GM18861 (cell line): ENCODE measurements at regions not wholly inside any gene's neighbourhood (a gene's known extent, or its start where the extent isn't known, plus 50 kb on each side); places are given as distances from the start of the nearest gene placed in this dataset.

Source experiments
- ATAC-seq: cut with Tn5 transposase; IDR thresholded peaks from one replicate; pipeline ENCODE4 v1.9.1; 2021; ENCODE audit not compliant: unreplicated experiment

DNA sequence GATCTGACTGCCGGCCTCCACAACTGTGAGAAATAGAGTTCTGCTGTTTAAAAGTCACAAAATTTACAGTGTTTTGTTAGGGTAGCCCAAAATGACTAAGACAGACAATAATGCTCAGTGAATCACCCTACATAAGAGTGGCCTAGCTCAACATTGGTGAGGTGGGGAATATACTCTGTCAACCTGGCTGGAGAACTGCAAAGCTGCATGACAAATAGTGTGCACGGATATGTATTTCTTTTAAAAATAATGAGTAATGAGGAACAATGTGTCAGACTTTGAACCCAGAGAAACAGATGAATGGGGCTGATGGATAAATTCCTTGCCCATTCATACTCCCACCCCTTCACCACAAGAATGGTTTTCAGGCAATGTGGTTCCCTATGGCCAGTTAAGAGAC lies 372.4 kb downstream of the SUCLA2 start:
- ATAC-seq: no peak

- no peak for ATAC-seq
These were observed 377.2 kb downstream of the SUCLA2 start for GRCh38 chr13:47623862-47624261.

DNA sequence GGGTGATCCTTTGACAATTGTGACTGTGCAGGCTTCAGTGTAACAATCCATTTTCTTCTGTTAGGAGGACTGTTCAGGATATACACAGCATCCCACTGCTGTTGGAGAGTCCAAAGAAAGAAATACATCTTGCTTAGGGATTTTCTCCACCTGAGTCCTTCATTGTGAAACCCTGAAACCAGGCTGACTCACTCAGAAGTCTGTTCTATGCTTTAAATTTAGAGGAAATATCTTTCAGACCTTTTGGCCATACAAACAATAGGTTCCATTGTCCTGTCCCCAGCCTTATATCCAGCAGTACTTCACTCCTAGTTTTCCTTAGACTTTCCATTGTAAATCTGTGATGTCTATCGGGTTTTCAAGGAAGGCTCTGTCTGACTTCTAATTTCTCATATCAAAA lies 379.1 kb downstream of the SUCLA2 start:
- ATAC-seq: no peak

- no peak for ATAC-seq
These were observed 389.3 kb downstream of the SUCLA2 start for GRCh38 chr13:47611664-47612288.

DNA sequence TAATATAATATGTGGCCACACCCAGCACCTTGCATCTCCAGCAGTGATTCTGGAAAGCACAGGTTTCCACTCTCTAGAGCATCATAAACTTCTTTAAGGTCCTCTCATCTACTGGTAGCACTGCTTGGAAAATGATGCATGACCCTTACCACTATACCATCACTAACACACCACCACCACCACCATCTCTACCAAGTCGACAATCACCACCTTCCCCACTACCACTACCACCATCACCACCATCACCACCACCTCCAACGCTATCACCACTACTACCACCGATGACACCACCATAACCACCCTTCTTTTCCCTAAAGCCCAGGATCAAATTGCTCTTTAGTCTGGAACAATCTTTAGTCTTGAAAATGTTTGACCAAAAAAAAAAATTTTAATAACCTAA lies 390.4 kb downstream of the SUCLA2 start:
- ATAC-seq: no peak

GRCh38 chr13:47603365-47603764 lies 397.7 kb downstream of the SUCLA2 start:
- ATAC-seq: no peak

- ATAC-seq: no peak
These were observed 402.6 kb downstream of the SUCLA2 start for GRCh38 chr13:47598340-47598911.

- no peak for ATAC-seq
These were observed 406.2 kb downstream of the SUCLA2 start for GRCh38 chr13:47594833-47595232.

GRCh38 chr13:47592256-47592655 lies 408.8 kb downstream of the SUCLA2 start:
- ATAC-seq: no peak

DNA sequence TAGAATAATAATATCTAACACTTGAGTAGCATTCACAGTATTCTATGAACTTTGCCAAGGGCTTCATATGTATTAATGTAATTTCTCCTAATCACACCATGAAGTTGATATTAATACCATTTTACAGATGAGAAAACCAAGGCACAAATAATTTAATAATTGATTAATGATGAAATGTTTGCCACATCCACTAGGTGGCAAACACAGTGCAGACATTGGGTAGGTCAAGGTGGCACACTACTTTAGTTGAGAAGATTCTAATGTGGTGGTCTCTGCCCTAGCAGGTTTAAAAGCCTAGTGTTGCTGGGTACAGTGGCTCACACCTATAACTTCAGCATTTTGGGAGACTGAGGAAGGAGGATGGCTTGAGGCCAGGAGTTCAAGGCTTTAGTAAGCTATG lies 412.4 kb downstream of the SUCLA2 start:
- no peak for ATAC-seq

DNA sequence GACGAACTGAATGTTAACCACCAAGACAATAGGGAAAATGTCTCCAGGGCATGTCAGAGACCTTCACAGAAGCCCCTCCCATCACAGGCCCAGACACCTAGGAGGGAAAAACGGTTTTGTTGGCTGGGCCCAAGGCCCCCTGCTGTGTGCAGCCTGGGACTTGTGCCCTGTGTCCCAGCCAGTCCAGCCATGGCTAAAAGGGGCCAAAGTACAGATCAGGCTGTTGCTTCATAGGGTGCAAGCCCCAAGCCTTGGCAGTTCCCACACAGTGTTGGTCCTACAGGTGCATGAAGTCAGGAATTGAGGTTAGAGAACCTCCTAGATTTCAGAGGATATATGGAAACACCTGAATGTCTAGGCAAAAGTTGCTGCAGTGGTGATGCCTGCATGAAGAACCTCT lies 428.7 kb downstream of the SUCLA2 start:
- ATAC-seq: no peak

GRCh38 chr13:47564041-47564440 lies 437.0 kb downstream of the SUCLA2 start:
- no peak for ATAC-seq

DNA sequence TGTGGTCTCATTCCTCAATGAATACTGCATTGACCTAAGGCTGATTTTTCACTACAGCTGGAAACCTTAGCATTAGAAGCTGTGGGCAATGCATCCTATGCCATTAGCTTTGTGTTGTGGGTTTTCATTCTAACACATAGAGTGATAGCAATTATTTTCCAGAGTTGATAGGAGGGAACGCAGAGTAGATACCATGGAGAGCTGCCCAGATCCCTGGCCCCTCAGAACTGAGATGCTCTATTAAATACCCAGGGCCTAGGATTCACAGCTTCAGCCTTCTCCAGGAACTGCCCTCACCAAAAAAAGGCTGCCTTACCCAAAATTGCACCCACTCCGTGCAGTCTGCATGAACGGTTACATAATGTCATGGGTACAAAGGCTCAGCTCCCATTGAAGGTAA lies 444.4 kb downstream of the SUCLA2 start:
- ATAC-seq: no peak

DNA sequence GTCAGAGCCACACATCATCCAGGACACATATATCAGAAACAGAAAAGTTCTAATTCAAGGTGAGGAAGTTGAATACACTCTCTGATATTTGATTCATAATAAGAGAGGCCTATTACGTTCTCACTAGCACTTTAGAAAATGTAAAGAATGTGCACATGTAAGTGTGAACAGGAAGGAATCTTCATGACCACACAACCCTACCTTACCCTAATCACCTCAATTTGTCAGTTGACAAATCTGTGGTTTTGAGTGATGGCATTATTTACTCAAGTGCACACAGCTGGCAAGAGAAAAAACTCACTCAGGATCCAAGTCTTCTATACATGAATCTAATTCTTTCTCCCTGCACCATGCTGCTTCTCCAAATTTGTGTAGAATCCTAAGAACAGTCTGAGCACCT lies 445.8 kb downstream of the SUCLA2 start:
- ATAC-seq: no peak

DNA sequence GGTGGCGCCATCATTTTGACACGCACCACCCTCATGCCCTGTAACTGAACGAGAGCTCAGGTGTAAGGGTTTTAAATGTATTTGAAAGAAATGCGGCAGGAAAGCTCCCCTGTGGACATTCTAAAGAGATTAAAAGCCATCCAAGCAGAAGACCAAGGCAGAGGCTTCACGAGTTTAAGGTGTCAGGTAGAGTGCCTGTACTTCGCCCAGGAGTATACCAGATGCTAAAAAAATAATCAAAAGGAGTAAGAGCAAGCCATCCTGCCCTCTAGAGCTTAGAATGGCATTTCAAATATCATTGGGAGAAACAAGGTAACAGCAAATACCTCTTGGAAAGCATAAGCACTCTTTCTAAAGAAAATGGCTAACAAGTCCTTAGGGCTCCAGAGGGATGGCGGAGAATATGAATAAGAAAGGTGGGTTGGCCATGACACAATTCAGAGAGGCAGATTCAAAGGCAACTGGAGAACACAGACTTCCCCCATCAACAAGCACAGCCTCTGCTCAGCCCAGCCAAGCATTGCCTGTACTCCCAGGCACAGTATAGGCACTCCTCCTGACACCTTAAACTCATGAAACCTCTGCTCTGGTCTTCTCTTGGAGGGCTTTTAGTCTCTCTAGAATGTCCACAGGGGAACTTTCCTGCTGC lies 447.6 kb downstream of the SUCLA2 start:
- ATAC-seq: no peak

DNA sequence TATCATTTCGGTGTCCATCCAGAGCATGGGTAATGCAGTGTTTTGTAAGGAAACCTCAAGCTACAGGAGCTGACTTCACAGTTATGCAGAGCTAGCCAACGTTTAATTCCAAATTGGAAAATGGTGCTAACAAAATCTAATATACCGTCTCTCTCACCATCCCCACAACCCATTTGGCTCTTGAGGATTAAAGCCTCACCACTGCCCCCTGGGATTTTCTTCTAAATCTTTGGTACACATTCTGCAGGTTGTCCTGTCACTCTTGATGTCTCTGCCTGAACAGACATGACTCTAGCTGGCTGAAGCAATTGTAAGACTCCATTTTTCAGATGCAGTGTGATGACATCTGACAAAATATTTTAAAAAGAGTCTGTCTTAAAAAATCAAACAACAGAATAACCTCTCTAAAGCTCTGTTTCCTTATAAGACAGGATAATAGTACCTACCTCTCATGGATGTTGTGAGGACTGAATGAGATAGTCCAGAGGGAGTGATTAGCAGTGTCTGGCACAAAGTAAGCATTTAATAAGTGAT lies 451.8 kb downstream of the SUCLA2 start:
- ATAC-seq: no peak

GRCh38 chr13:47548294-47548840 lies 452.7 kb downstream of the SUCLA2 start:
- ATAC-seq: no peak

GRCh38 chr13:47546391-47547225 lies 454.5 kb downstream of the SUCLA2 start:
- ATAC-seq: no peak

DNA sequence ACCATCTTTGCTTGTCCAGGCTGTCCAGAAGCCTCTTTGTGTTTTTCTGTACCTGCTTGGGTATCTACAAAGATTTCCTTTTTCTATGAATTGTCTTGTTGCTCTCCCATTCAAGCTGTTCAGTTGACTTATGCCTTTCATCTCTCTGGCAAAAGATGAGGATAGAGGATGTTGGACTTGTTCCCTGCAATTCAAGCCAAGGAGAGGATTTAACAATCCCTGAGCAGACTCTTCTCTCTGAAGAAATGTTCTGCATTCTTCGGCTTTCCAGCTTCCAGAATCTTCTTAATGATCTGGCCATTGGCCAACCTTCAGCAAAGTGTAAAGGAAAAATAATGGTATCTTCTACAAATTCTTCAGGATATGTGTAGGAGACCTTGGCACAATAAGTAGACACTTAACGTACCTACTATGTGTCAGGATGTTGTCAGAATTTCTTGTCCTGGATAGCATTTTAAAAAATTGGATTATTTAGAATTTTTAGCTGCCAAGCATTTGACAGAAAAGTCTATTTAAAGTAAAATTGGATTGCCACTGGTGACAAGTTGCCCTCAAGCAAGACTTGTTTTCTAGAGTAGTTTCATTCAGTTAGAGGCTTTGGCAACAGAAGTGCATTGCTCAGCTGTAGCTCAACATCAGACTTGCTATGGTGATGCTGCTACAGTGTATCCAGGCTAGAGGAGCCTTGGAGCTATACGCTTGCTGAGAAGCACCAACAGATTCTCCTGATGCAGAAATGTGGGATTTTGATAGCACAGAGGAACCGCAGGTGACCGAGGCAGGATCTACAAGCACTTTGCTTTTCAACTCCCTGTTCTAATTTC lies 455.7 kb downstream of the SUCLA2 start:
- no peak for ATAC-seq

DNA sequence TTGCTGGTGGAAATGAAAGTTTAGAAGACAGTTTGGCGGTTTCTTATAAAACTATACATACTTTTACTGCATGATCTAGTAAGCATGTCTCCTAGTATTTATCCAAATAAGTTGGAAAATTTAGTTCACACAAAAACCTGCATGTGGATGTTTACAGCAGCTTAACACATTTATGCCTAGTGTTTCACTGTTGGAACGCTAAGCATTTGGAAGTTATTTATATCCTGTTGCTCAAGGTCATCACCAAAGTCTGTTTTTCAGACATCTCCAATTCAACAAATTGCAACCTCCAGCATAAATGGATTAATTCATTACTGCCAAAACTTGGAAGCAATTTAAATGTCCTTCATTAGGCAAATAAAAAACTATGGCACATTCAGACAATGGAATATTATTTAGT lies 461.8 kb downstream of the SUCLA2 start:
- no peak for ATAC-seq
